ENCODE measurements at regions not wholly inside any gene's neighbourhood (a gene's known extent, or its start where the extent isn't known, plus 50 kb on each side); places are given as distances from the start of the nearest gene placed in this dataset.

DNA sequence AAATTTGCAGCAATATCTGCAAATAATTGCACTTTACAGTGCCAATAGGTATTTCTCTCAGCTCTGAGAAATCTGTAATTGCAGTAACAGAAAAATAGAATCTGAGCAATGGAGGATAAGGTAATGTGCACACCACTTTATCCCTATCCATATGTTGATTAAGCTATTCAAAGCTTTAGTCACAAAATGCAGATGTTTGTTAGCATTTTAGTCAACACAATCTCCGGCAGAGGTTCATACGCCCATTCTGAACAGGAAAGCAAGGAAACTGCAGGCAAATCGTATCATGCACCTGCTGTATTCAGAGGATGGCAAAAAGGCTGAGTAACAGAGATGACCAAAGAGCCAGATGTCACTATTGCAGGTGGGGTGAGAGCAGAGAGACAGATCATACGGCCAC is 566.2 kb upstream of the CDH2 start:
- Histone ChIP-seq H3K4me1 (ENCODE audit: control insufficient read depth in 2 of 3, insufficient read depth in 2 of 3, low read depth in 1 of 3, low read length in 3 of 3) (no peaks in the 10 kb centered on the region), H3K27ac (ENCODE audit: low read depth in 2 of 2, low read length in 2 of 2) (no peak overlapping the region), H3K9ac (ENCODE audit: low read length in 3 of 3) (no peak overlapping the region), H3K27me3 (ENCODE audit: control insufficient read depth, insufficient read depth, low read length) (no peaks in the 10 kb centered on the region), H3K36me3 (ENCODE audit: control insufficient read depth in 2 of 3, insufficient read depth in 3 of 3, low read length in 3 of 3) (no peaks in the 10 kb centered on the region), H3K9me3 (ENCODE audit: control insufficient read depth in 2 of 3, insufficient read depth in 1 of 3, low read length in 3 of 3) (no peaks in the 10 kb centered on the region), H3K4me3 (ENCODE audit: low read length in 3 of 3) (no peak overlapping the region)
- no peak for FAIRE-seq
- intact Hi-C loops (cut with DNase I) = no loop called here
- no peak for DNase-seq
- no peak for TF ChIP-seq CTCF (IDR thresholded peaks at IDR 0.05; ENCODE audit: borderline replicate concordance, extremely low read depth, insufficient read depth)

GRCh38 chr18:28740575-28740974 is 563.6 kb upstream of the CDH2 start:
- no peak for FAIRE-seq
- H3K27me3 ChIP-seq (ENCODE audit: control insufficient read depth, insufficient read depth, low read length) = no peaks in the 10 kb centered on the region
- no peak overlapping the region for H3K4me3 ChIP-seq (ENCODE audit: low read length in 3 of 3)
- H3K27ac ChIP-seq (ENCODE audit: low read depth in 2 of 2, low read length in 2 of 2) = no peak overlapping the region
- intact Hi-C loops (cut with DNase I) = no loop called here
- no peaks in the 10 kb centered on the region for H3K36me3 ChIP-seq (ENCODE audit: control insufficient read depth in 2 of 3, insufficient read depth in 3 of 3, low read length in 3 of 3)
- no peak overlapping the region for H3K9ac ChIP-seq (ENCODE audit: low read length in 3 of 3)
- DNase-seq = no peak
- H3K9me3 ChIP-seq (ENCODE audit: control insufficient read depth in 2 of 3, insufficient read depth in 1 of 3, low read length in 3 of 3) = no peaks in the 10 kb centered on the region
- no peaks in the 10 kb centered on the region for H3K4me1 ChIP-seq (ENCODE audit: control insufficient read depth in 2 of 3, insufficient read depth in 2 of 3, low read depth in 1 of 3, low read length in 3 of 3)
- TF ChIP-seq CTCF (IDR thresholded peaks at IDR 0.05; ENCODE audit: borderline replicate concordance, extremely low read depth, insufficient read depth) = no peak

- TF ChIP-seq CTCF (IDR thresholded peaks at IDR 0.05; ENCODE audit: borderline replicate concordance, extremely low read depth, insufficient read depth) = no peak
- no peak for FAIRE-seq
Observed at GRCh38 chr18:28736951-28737350, 560.0 kb upstream of the CDH2 start.

DNA sequence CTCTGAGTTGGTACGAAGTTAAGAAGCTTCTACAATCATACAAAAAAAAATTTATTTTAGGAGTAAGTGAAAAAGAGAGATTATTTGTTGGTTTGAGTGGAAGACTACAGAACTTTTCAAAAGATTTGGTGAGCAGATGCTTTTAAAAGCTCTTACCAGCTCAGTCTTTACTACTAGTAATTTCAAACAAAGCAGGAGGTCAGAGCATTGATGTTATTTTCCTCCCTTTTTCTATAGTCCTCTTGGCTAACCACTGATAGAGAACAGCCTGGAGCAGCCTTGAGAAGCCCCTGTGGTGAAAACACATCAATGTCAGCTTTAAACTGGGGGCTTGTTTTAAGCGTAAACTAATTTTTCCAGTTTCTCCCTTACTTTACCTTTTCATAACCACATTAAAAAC is 559.3 kb upstream of the CDH2 start:
- intact Hi-C loops (cut with DNase I) = no loop called here
- DNase-seq = no peak
- no peak for FAIRE-seq
- H3K9me3 ChIP-seq (ENCODE audit: control insufficient read depth in 2 of 3, insufficient read depth in 1 of 3, low read length in 3 of 3) = no peaks in the 10 kb centered on the region
- H3K36me3 ChIP-seq (ENCODE audit: control insufficient read depth in 2 of 3, insufficient read depth in 3 of 3, low read length in 3 of 3) = no peaks in the 10 kb centered on the region
- TF ChIP-seq CTCF (IDR thresholded peaks at IDR 0.05; ENCODE audit: borderline replicate concordance, extremely low read depth, insufficient read depth) = no peak
- no peaks in the 10 kb centered on the region for H3K27me3 ChIP-seq (ENCODE audit: control insufficient read depth, insufficient read depth, low read length)
- no peak overlapping the region for H3K27ac ChIP-seq (ENCODE audit: low read depth in 2 of 2, low read length in 2 of 2)
- H3K4me3 ChIP-seq (ENCODE audit: low read length in 3 of 3) = no peak overlapping the region
- no peaks in the 10 kb centered on the region for H3K4me1 ChIP-seq (ENCODE audit: control insufficient read depth in 2 of 3, insufficient read depth in 2 of 3, low read depth in 1 of 3, low read length in 3 of 3)
- no peak overlapping the region for H3K9ac ChIP-seq (ENCODE audit: low read length in 3 of 3)

More at GRCh38 chr18:28736951-28737350, 560.0 kb upstream of the CDH2 start:
- Histone ChIP-seq H3K4me1 (ENCODE audit: control insufficient read depth in 2 of 3, insufficient read depth in 2 of 3, low read depth in 1 of 3, low read length in 3 of 3) (no peaks in the 10 kb centered on the region), H3K9me3 (ENCODE audit: control insufficient read depth in 2 of 3, insufficient read depth in 1 of 3, low read length in 3 of 3) (no peaks in the 10 kb centered on the region), H3K27ac (ENCODE audit: low read depth in 2 of 2, low read length in 2 of 2) (no peak overlapping the region), H3K36me3 (ENCODE audit: control insufficient read depth in 2 of 3, insufficient read depth in 3 of 3, low read length in 3 of 3) (no peaks in the 10 kb centered on the region), H3K4me3 (ENCODE audit: low read length in 3 of 3) (no peak overlapping the region), H3K9ac (ENCODE audit: low read length in 3 of 3) (no peak overlapping the region), H3K27me3 (ENCODE audit: control insufficient read depth, insufficient read depth, low read length) (no peaks in the 10 kb centered on the region)
- DNase-seq = no peak
- intact Hi-C loops (cut with DNase I) = no loop called here
